ENCODE measurements at regions not wholly inside any gene's neighbourhood (a gene's known extent, or its start where the extent isn't known, plus 50 kb on each side); places are given as distances from the start of the nearest gene placed in this dataset.
"Not testable (repeated sequence)": the region's sequence is repeated elsewhere in the genome, so short reads cannot be mapped to it uniquely, and the experiment has no call there.

GRCh38 chr17:83159204-83160049 lies 80.0 kb downstream of the METRNL start:
- no peak for DNase-seq (ENCODE audit: low read depth)

DNA sequence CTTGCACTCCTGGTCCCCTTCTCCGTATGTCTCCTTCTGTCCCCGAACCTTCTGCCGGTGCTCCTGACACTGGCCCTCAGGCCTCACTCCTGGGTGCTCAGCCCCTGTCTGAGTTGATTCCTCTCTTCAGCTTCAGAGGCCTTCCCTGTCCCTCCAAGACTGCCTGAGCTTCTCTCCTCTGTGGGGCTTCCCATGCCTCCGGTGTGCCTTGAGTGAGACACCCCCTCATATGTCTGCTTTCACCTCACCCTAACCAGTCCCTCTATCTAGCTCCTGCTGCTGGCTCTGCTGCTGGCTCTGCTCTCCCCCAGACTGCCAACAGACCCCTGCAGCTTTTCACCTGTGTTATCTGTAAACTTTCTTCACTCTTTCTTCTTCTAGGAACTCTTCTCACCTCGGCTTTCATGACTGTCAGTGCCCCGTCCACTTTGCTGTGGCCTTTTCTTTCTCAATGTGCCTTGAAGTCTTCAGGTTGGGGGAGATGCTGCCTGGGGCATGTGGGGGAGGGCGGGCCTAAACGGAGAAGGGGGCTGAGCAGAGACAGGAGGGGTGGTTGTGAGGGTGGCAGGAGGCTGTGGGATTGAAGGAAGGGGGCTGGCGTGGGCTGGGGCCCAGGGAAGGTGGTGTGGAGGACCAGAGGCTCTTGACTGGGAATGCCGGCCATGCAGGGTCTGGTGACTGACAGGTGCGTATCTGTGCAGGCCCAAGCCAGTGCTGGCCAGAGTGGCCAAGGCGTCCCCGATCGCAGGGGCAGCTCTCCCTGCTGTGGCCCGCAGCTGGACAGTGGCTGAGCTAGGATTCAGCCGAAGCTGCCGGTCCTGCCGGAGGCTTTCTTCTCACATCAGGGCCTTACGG lies 81.3 kb downstream of the METRNL start:
- DNase-seq (ENCODE audit: low read depth) = no peak

DNA sequence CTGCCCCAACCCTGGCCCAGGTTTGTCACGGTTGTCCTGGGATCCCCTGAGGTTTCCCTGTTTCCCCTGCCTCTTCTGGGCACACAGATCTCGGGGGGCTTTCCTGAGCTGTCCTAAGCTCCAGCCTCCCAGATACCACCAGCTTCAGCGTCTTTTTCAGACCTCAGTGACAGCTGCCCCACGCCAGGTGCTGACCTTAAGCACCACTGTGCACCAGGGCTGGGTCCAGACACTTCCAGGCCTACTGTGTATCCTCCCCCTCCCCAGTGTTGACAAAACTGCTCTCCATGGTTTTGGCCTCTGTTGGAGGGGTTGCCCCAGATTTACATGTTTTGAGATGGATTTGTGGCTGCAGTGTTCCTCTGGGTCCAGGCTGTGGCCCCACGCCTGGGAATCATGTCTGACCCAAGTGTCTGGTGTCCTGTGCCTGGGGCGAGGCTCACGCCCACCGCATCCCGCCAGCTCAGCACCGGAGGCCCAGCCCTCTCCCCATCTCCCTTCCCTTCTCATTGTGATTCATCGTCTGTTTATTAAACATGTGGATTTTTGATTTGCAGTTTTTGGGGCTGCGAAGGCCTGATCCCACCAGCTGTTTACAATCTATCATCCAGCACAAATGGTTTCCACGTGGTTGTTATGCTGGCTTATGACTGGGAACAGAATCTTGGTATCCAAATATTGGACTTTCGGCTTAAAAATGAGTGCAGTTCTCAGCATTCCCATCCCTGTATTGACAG lies 82.1 kb downstream of the METRNL start:
- DNase-seq (ENCODE audit: low read depth) = peak; percentile 29

DNA sequence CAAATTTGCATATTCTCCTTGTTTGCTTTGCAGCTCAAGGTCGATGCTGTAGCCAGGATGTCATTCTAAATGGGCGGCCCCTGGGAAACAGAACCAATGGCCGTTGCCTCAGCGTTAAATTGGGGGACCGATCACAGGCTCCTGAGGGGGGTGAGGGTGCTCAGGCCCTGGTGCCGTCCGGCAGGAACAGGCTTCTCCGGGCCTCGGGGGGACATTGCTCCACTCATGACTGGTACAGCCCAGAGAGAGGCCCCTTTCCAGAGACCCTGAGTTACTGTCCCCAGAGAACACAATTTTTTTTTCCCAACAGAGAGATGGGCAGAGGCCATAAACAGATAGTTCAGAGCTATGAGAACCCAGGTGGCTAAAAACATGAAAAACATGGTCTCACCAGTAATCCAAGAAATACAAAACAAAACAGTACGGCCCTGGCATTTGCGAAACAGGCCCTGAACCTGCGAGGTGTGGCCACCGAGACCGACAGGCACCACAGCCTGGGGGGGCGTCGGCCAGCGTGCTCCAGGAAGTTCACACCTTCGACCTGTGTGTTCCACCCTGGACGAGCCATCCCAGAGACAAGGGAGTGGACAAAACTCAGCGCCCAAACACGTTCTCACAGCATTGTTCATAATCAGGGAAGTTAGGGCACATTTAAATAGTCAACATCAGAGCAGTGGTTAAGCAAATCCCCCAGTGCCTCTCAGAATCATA lies 82.8 kb downstream of the METRNL start:
- DNase-seq (ENCODE audit: low read depth) = no peak

DNA sequence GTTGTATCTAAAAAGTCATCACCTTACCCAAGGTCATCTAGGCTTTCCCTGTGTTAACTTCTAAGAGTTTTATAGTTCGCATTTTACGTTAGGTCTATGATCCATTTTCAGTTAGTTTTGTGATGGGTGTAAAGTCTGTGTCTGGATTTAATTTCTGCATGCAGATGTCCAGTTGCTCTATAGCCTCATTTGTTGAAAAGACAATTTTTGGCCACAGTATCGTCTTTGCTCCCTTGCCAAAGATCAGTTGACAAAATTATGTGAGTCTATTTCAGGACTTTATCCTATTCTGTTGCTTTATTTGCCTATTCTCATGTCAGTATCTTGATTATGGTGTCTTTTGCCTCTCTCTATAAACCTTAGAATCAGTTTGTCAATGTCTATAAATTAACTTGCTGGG lies 85.1 kb downstream of the METRNL start:
- DNase-seq (ENCODE audit: low read depth) = no peak

GRCh38 chr17:83170571-83171260 lies 91.3 kb downstream of the METRNL start:
- no peak for DNase-seq (ENCODE audit: low read depth)

DNA sequence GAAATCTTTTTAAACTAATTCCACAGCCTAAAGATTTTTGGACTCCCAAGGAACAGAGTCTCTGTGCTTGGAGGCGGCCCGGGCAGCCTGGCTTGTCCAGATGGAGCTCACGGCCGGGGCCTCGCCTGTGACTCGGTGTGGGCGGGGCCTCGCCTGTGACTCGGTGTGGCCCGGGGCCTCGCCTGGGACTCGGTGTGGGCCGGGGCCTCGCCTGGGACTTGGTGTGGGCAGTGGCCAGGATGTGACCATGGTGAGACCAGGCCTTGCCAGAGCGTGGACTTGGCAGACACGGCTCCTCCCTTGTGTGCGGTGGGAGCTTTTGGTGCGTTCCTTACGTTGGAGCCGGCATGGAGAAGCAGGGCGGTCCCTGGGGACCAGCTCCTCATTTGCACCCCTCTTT lies 92.3 kb downstream of the METRNL start:
- DNase-seq (ENCODE audit: low read depth) = no peak

DNA sequence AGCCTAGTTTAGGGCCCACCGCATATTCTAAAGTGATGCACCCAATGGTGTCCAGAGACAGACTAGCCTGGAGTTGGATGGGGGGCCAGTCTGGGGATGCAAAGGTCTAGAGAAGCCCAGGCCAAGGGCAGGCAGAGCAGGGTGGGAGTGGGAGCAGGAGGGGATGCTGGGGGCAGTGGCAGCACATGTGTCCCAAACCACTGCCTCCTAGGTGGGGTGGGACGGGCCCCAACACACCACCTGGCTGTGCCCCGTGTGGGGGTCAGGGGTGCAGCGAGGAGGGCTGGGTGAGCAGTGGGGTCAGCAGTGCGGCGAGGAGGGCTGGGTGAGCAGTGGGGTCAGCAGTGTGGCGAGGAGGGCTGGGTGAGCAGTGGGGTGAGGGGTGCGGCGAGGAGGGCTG lies 92.7 kb downstream of the METRNL start:
- not testable (repeated sequence) for DNase-seq (ENCODE audit: low read depth)

DNA sequence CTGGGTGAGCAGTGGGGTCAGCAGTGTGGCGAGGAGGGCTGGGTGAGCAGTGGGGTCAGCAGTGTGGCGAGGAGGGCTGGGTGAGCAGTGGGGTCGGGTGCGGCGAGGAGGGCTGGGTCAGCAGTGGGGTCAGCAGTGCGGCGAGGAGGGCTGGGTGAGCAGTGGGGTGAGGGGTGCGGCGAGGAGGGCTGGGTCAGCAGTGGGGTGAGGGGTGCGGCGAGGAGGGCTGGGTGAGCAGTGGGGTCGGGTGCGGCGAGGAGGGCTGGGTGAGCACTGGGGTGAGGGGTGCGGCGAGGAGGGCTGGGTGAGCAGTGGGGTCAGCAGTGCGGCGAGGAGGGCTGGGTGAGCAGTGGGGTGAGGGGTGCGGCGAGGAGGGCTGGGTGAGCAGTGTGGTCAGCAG lies 93.2 kb downstream of the METRNL start:
- DNase-seq (ENCODE audit: low read depth) = not testable (repeated sequence)

DNA sequence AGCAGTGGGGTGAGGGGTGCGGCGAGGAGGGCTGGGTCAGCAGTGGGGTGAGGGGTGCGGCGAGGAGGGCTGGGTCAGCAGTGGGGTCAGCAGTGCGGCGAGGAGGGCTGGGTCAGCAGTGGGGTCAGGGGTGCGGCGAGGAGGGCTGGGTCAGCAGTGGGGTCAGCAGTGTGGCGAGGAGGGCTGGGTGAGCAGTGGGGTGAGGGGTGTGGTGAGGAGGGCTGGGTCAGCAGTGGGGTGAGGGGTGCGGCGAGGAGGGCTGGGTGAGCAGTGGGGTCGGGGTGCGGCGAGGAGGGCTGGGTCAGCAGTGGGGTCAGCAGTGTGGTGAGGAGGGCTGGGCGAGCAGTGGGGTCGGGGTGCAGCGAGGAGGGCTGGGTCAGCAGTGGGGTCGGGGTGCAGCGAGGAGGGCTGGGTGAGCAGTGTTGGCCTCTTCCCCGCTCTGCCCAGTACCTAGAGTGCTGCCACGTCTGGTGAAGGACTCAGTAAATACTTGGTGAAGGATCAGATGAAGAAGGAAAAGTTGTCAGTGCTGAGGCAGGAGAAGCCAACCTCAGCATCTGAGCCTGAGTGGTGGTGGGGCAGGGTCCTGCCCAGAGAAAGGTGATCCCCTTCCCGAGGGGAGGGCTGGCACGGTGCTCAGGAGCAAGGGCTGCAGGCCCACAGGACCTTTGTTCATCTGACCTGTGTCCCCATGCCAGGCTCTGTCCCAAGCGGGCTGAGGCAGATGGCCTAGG lies 93.9 kb downstream of the METRNL start:
- DNase-seq (ENCODE audit: low read depth) = not testable (repeated sequence)

GRCh38 chr17:83173914-83174361 lies 94.5 kb downstream of the METRNL start:
- no peak for DNase-seq (ENCODE audit: low read depth)

GRCh38 chr17:83174362-83175118 lies 95.1 kb downstream of the METRNL start:
- no peak for DNase-seq (ENCODE audit: low read depth)

- DNase-seq (ENCODE audit: low read depth) = no peak
These were observed 95.9 kb downstream of the METRNL start for GRCh38 chr17:83175119-83175821.

GRCh38 chr17:83175822-83176622 lies 96.6 kb downstream of the METRNL start:
- no peak for DNase-seq (ENCODE audit: low read depth)

GRCh38 chr17:83176623-83177583 lies 97.5 kb downstream of the METRNL start:
- no peak for DNase-seq (ENCODE audit: low read depth)

DNA sequence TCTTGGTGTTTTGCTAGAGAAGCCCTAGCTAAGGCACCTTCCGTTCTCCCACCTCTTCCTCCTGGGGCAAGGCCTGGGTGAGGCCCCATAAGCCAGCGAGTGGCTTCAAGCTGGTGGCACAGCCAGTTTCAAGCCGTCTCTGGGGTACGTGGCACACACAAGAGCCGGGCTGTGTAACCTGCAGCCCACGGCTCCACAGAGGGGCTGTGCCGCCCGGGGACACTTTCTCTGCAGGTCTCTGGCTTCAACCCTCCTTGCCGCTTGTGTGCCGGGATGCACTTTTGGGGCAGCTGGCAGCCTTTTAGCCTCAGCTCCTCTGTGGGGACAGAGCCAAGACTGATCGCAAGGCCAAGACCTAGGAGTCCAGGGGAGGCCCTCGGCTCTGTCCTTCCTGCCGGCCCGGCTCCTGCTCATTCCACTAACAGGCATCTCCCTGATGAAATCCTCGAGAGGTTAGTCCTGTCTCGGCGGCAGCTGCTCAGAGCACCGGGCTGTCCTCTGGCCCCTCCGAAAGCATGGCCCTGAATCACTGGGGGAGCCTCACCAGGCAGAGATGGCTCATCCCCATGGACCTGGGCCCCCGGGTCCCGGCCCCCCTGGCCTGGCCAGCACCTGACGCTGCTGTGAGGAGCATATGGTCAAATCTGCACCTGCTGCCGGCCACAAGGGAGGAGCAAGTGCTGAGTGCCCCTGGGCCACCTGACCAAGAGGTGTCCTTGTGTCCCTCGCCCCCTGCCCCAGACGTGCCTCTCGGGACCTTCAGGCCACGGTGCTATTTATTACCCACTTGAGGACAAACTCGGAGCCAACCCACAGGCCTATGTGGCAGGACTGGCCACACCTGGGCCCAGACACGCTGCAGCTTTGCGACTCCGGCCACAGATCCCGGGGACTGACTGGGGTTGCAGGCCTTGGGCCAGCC lies 98.5 kb downstream of the METRNL start:
- DNase-seq (ENCODE audit: low read depth) = no peak

Data from iris pigment epithelial cell (primary cell).